Glomerular visceral epithelial cell (primary cell): ENCODE measurements at regions not wholly inside any gene's neighbourhood (a gene's known extent, or its start where the extent isn't known, plus 50 kb on each side); places are given as distances from the start of the nearest gene placed in this dataset.
"Not testable (repeated sequence)": the region's sequence is repeated elsewhere in the genome, so short reads cannot be mapped to it uniquely, and the experiment has no call there.

Source experiments
- DNase-seq: peaks from one replicate; pipeline ENCODE4 v3.0.0-alpha.2; 2016; ENCODE audit errors: extremely low spot score

DNA sequence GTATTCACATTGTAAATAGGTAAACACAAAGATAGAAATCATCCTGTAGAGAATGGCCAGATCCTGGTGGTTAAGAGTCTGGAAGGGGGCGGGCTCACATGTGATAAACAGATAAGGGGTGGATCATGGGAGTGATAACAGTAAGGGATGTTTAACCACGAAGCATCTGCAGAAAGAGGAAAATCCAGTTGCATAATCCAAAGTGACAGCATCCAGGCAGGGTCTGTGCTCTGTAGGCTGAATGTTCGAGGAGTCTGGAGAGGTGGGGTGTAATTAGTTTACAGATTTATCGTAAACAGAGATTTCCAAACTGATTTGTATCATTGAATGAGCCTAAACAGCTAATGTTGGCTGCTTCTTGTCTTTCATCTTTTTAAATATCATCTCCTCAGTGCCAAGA, 1009.8 kb upstream of the SLIT2 start:
- no peak for DNase-seq

DNA sequence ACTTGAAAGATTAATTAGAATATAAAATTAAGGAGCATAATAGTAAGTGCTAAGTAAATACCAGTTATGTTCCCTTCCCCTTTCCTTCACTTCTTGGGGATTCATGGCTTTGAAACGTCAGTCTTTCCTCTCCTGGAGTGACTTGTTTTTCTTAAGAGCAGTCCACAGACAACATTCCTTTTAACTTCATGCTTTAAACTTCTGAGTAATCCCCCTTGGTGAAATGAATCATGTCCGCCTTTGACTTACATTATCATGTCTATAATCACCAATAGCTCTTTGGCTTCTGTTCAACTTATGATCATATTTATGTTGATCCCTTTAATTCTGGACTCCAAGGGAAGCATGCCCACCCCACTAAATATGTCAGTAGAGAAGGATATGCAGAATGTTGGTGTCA, 1012.1 kb upstream of the SLIT2 start:
- DNase-seq, result peak; percentile 35

GRCh38 chr4:19236473-19236872, 1015.2 kb upstream of the SLIT2 start:
- DNase-seq, result no peak

- DNase-seq, result no peak
These were observed 1020.7 kb upstream of the SLIT2 start for GRCh38 chr4:19230906-19231545.

DNA sequence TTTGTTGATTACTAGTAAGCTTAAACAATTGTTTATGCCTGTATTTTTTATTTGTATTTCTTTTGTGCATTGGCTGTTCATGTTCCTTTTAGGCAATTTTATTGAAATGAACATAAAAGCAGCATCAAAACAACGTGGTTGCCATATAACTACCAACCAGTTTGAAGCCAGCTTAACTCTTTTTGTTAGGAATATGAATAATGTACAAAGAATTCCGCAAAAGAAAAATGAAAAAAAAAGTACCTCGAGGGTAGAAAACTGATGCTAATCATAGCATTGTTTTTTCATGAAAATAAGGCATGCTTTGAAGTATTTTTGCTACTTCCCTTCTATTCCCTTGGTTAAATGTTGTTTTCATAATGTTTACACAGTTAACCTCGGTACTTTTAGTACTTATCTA, 1024.0 kb upstream of the SLIT2 start:
- no peak for DNase-seq

- peak; percentile 11 for DNase-seq
These were observed 1026.9 kb upstream of the SLIT2 start for GRCh38 chr4:19224820-19225219.

DNA sequence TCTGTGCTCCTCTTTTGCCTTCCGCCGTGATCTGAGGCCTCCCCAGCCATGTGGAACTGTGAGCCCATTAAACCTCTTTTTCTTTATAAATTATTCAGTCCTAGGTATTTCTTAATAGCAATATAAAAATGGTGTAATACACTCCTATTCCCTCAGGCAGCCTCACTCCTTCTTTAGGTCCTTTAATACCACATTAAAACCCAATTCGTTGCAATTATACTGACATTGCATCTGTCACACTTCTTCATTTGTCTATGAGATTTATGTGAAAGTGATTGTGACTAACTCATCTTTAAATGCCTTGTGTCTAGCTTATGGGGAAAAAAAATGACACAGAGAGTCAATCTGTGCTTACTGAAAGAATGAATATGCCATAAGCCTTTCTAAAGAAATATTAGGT, 1035.2 kb upstream of the SLIT2 start:
- no peak for DNase-seq

- DNase-seq, result no peak
These were observed 1037.0 kb upstream of the SLIT2 start for GRCh38 chr4:19214591-19215186.

- no peak for DNase-seq
These were observed 1038.3 kb upstream of the SLIT2 start for GRCh38 chr4:19213388-19213787.

DNA sequence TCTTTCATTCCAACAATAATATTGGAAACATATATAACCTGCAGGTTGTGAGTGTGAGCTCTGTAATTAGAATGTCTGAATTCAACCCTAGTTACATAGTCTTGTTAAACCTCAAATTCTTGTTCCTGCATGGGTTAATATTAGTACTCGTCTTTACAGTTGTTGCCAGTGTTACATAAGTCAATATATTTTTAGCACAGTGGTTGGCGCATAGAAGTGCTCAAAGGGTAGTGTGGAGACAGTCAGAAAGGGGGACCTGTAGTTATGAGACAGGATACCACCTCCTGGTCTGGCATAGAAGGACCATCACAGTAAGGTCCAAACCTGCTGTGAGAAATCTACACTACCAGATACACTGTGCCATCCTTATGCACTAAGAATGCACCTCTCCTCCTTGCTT, 1045.9 kb upstream of the SLIT2 start:
- no peak for DNase-seq

- not testable (repeated sequence) for DNase-seq
These were observed 1053.9 kb upstream of the SLIT2 start for GRCh38 chr4:19197838-19198237.

DNA sequence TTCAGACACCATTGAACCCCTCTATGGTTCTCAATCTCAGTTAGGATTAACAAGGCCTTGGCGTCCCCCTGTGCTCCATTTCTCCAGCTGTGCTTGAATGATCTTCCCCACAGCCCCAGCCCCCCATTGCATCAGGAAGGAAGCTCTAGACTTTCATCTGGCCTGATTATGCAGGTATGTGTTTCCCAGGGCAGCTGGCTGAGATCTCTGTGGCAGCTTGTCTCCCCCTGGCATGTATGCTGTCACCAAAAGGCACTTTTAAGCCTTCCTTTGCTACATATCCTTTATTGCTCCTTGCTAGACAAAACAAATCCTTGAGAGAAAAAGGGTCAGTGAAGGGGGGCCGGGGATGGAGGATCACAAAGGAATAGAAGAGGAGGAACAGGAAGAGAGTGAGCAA, 1056.0 kb upstream of the SLIT2 start:
- no peak for DNase-seq

GRCh38 chr4:19194672-19195071, 1057.0 kb upstream of the SLIT2 start:
- DNase-seq, result no peak

GRCh38 chr4:19193274-19193981, 1058.3 kb upstream of the SLIT2 start:
- DNase-seq, result no peak

DNA sequence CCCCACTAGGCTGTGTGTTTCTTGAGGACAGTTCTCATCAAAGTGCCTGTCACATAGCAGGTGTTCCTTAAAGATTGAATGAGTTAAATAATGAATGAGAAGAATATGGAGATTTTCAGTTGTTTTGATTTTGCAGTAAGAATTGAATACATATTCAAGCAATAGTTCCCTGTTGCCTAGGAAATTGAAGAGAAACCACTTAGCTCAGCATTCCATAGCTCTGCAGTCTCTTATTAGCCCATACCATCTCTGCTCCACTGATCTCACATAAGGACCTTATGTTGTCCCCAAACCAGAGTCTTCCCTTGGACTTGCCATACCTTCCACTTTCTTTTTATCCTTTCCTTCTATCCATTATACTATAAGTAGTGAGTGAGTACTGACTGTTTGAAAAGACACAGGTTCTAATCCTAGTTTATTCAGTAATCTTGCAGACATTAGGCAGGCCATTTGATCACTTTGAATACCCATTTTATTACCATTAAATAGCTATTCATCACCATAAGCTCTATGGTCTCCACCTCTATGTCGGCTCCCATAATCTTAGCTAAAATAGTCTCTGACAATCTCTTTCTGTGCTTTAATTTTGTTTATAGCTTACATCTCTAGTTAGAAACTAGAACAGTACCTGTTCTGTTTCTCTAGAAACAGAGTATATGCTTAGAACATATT, 1059.6 kb upstream of the SLIT2 start:
- no peak for DNase-seq

GRCh38 chr4:19187691-19188090, 1064.0 kb upstream of the SLIT2 start:
- no peak for DNase-seq

DNA sequence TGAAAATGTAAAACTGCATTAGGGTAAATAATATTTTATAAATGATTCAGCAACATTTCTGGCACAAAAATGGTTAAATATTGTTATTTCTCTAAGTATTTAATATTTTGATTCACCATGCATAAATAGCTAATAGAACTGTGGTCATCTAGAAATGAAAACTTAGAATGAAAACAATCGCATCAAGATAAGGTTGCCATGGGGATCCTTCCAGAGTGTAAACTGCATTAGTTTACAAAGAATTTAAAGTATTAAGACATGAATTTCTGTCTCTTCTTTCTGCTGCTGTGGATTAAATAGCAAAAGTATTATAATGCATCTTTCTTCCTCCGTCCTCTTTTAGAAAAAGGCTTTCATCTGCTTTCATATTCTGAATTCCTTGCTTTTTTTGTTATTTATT, 1064.6 kb upstream of the SLIT2 start:
- DNase-seq, result no peak

- DNase-seq, result not testable (repeated sequence)
These were observed 1070.1 kb upstream of the SLIT2 start for GRCh38 chr4:19181631-19182030.

GRCh38 chr4:19178835-19179234, 1072.9 kb upstream of the SLIT2 start:
- DNase-seq, result no peak

DNA sequence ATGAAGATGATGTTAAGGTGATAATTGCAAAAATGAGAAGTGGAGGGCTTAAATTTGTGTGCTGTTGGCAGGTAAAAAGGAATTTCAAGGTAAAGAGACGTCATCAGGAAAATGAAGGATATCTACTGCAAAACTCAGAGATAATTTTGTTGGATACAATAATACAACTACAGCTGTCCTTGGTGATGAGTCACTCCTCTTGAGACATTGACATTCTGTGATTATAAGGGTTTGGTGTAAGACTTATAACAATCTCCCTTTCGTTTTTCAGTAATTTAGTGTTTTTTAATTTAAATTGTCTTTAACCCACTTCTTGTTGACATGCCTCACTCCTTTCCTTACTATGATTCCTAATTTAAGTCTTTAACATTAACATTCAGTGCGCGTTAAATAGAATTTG, 1074.1 kb upstream of the SLIT2 start:
- DNase-seq, result no peak

GRCh38 chr4:19171832-19172231, 1079.9 kb upstream of the SLIT2 start:
- no peak for DNase-seq

- DNase-seq, result no peak
These were observed 1084.4 kb upstream of the SLIT2 start for GRCh38 chr4:19167311-19167710.

DNA sequence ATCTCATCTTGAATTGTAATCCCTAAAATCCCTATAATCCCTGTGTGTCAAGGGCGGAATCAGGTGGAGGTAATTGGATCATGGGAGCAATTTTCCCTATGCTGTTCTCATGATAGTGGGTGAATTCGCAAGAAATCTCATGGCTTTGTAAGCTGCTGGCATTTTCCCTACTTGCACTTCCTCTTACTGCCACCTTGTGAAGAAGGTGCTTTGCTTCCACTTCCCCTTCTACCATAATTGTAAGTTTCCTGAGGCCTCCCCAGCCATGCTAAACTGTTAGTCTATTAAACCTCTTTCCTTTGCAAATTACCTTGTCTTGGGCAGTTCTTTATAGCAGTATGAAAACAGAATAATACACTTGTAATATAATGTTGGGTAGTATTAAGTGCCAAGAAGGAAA, 1087.4 kb upstream of the SLIT2 start:
- DNase-seq, result no peak
